Nephron progenitor cell (in vitro differentiated cells): ENCODE measurements at regions not wholly inside any gene's neighbourhood (a gene's known extent, or its start where the extent isn't known, plus 50 kb on each side); places are given as distances from the start of the nearest gene placed in this dataset.
"Not testable (repeated sequence)": the region's sequence is repeated elsewhere in the genome, so short reads cannot be mapped to it uniquely, and the experiment has no call there.

Source experiments
- DNase-seq: peaks from one replicate; pipeline ENCODE4 v3.0.0; 2021
- H3K27ac Mint-ChIP-seq: 2 replicates; pipeline ENCODE4 v1.8.0; 2021; ENCODE audit warnings: mild to moderate bottlenecking, moderate library complexity, mixed read lengths
- H3K27me3 Mint-ChIP-seq: 2 replicates; pipeline ENCODE4 v1.8.0; 2021; ENCODE audit warnings: mild to moderate bottlenecking, low read depth, mixed read lengths; ENCODE audit not compliant: poor library complexity
- H3K36me3 Mint-ChIP-seq: 2 replicates; pipeline ENCODE4 v1.8.0; 2021; ENCODE audit warnings: low read depth, mixed read lengths
- H3K4me1 Mint-ChIP-seq: 2 replicates; pipeline ENCODE4 v1.8.0; 2021; ENCODE audit warnings: mixed read lengths
- H3K4me3 Mint-ChIP-seq: 2 replicates; pipeline ENCODE4 v1.8.0; 2021; ENCODE audit warnings: mild to moderate bottlenecking, moderate library complexity, mixed read lengths
- H3K9me3 Mint-ChIP-seq: 2 replicates; pipeline ENCODE4 v1.8.0; 2021; ENCODE audit warnings: mild to moderate bottlenecking, moderate library complexity, mixed read lengths
- TF ChIP-seq, protein P1 (sequence below): fragments of 200-600 bp; sonication (generic); IDR thresholded peaks from 2 replicates; pipeline ENCODE4 v1.5.0; 2021; ENCODE audit warnings: antibody characterized with exemption

GRCh38 chr4:125168531-125168930 is 146.2 kb upstream of the FAT4 start:
- H3K9me3 Mint-ChIP-seq, result peaks cover 8% of the 10 kb centered on the region
- peaks cover 2% of the 10 kb centered on the region for H3K27me3 Mint-ChIP-seq
- TF ChIP-seq, protein P1, sequence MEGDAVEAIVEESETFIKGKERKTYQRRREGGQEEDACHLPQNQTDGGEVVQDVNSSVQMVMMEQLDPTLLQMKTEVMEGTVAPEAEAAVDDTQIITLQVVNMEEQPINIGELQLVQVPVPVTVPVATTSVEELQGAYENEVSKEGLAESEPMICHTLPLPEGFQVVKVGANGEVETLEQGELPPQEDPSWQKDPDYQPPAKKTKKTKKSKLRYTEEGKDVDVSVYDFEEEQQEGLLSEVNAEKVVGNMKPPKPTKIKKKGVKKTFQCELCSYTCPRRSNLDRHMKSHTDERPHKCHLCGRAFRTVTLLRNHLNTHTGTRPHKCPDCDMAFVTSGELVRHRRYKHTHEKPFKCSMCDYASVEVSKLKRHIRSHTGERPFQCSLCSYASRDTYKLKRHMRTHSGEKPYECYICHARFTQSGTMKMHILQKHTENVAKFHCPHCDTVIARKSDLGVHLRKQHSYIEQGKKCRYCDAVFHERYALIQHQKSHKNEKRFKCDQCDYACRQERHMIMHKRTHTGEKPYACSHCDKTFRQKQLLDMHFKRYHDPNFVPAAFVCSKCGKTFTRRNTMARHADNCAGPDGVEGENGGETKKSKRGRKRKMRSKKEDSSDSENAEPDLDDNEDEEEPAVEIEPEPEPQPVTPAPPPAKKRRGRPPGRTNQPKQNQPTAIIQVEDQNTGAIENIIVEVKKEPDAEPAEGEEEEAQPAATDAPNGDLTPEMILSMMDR, result no peak
- H3K4me1 Mint-ChIP-seq, result no peaks in the 10 kb centered on the region
- H3K36me3 Mint-ChIP-seq, result no peaks in the 10 kb centered on the region
- no peak for DNase-seq
- no peak overlapping the region for H3K4me3 Mint-ChIP-seq
- H3K27ac Mint-ChIP-seq, result no peak overlapping the region

- not testable (repeated sequence) for H3K36me3 Mint-ChIP-seq, H3K9me3 Mint-ChIP-seq, H3K27ac Mint-ChIP-seq, H3K4me1 Mint-ChIP-seq, DNase-seq, H3K27me3 Mint-ChIP-seq, H3K4me3 Mint-ChIP-seq
Measured at GRCh38 chr4:125166012-125166411, 148.7 kb upstream of the FAT4 start.

GRCh38 chr4:125159001-125159400 is 155.8 kb upstream of the FAT4 start:
- TF ChIP-seq, protein P1, result no peak
- H3K4me3 Mint-ChIP-seq, result no peak overlapping the region

GRCh38 chr4:125155251-125155650 is 159.5 kb upstream of the FAT4 start:
- Mint-ChIP-seq H3K27me3 (no peaks in the 10 kb centered on the region), H3K27ac (no peak overlapping the region), H3K4me3 (no peak overlapping the region), H3K36me3 (no peaks in the 10 kb centered on the region), H3K4me1 (no peaks in the 10 kb centered on the region), H3K9me3 (no peaks in the 10 kb centered on the region)
- TF ChIP-seq, protein P1, result no peak
- no peak for DNase-seq

More at GRCh38 chr4:125159001-125159400, 155.8 kb upstream of the FAT4 start:
- Mint-ChIP-seq H3K4me1 (no peaks in the 10 kb centered on the region), H3K27ac (no peak overlapping the region), H3K36me3 (no peaks in the 10 kb centered on the region), H3K9me3 (no peaks in the 10 kb centered on the region), H3K27me3 (no peaks in the 10 kb centered on the region)
- no peak for DNase-seq

DNA sequence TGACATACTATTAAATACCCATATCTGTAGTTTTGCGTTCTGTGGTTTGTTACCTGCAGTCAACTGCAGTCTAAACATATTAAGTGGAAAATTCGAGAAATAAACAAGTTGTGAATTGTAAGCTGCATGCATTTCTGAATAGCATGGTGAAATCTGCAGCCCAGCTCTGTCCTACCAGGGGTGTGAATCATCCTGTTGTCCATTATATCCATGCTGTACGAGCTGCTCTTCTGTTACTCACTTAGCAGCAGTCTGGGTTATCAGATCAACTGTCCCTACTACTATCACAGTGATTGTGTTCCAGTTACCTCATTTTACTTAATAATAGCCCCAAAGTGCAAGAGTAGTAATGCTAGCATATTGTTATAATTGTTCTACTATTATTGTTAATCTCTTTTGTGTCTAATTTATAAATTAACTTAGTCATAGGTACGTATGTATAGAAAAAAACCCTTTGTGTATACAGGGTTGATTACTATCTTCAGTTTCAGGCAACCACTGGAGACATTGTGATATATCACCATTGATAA is 173.7 kb upstream of the FAT4 start:
- Mint-ChIP-seq H3K27ac (no peak overlapping the region), H3K9me3 (no peaks in the 10 kb centered on the region), H3K4me1 (no peaks in the 10 kb centered on the region), H3K27me3 (no peaks in the 10 kb centered on the region), H3K36me3 (no peaks in the 10 kb centered on the region), H3K4me3 (no peak overlapping the region)
- TF ChIP-seq, protein P1, result no peak
- DNase-seq, result no peak

GRCh38 chr4:125135652-125136051 is 179.1 kb upstream of the FAT4 start:
- TF ChIP-seq, protein P1, result no peak
- Mint-ChIP-seq H3K27ac (no peak overlapping the region), H3K9me3 (no peaks in the 10 kb centered on the region), H3K4me3 (no peak overlapping the region), H3K36me3 (no peaks in the 10 kb centered on the region), H3K4me1 (peaks cover 4% of the 10 kb centered on the region), H3K27me3 (no peaks in the 10 kb centered on the region)
- no peak for DNase-seq
